Pons (tissue), 1 donor: ENCODE measurements at regions not wholly inside any gene's neighbourhood (a gene's known extent, or its start where the extent isn't known, plus 50 kb on each side); places are given as distances from the start of the nearest gene placed in this dataset.
"Not testable (repeated sequence)": the region's sequence is repeated elsewhere in the genome, so short reads cannot be mapped to it uniquely, and the experiment has no call there.

Experiments used
- DNase-seq: peaks from one replicate; pipeline ENCODE4 v3.0.0-alpha.2; 2016; ENCODE audit warnings: low spot score

- not testable (repeated sequence) for DNase-seq
These were observed 1148.0 kb upstream of the ACVR2A start for GRCh38 chr2:146696787-146697186.

GRCh38 chr2:146681991-146682390 lies 1162.8 kb upstream of the ACVR2A start:
- no peak for DNase-seq

- no peak for DNase-seq
These were observed 1166.3 kb upstream of the ACVR2A start for GRCh38 chr2:146678516-146678915.

- DNase-seq = no peak
These were observed 1167.5 kb upstream of the ACVR2A start for GRCh38 chr2:146677280-146677679.

- no peak for DNase-seq
These were observed 1175.1 kb upstream of the ACVR2A start for GRCh38 chr2:146669735-146670134.

- no peak for DNase-seq
These were observed 1178.5 kb upstream of the ACVR2A start for GRCh38 chr2:146666340-146666739.

GRCh38 chr2:146665800-146666199 lies 1179.0 kb upstream of the ACVR2A start:
- DNase-seq = no peak

GRCh38 chr2:146661473-146662096 lies 1183.2 kb upstream of the ACVR2A start:
- peak; percentile 35 for DNase-seq

GRCh38 chr2:146659976-146660375 lies 1184.9 kb upstream of the ACVR2A start:
- DNase-seq = no peak

- DNase-seq = no peak
These were observed 1192.5 kb upstream of the ACVR2A start for GRCh38 chr2:146652311-146652710.

GRCh38 chr2:146651361-146651760 lies 1193.5 kb upstream of the ACVR2A start:
- no peak for DNase-seq

- DNase-seq = no peak
These were observed 1202.8 kb upstream of the ACVR2A start for GRCh38 chr2:146642066-146642465.

GRCh38 chr2:146634230-146635097 lies 1210.4 kb upstream of the ACVR2A start:
- no peak for DNase-seq

GRCh38 chr2:146633159-146633558 lies 1211.7 kb upstream of the ACVR2A start:
- DNase-seq = no peak

- DNase-seq = no peak
These were observed 1212.1 kb upstream of the ACVR2A start for GRCh38 chr2:146632707-146633106.

- no peak for DNase-seq
These were observed 1220.2 kb upstream of the ACVR2A start for GRCh38 chr2:146624430-146625160.

- DNase-seq = no peak
These were observed 1221.1 kb upstream of the ACVR2A start for GRCh38 chr2:146623771-146624170.

- no peak for DNase-seq
These were observed 1223.2 kb upstream of the ACVR2A start for GRCh38 chr2:146621656-146622055.

- DNase-seq = no peak
These were observed 1229.1 kb upstream of the ACVR2A start for GRCh38 chr2:146615778-146616177.

GRCh38 chr2:146608490-146608889 lies 1236.3 kb upstream of the ACVR2A start:
- DNase-seq = no peak

GRCh38 chr2:146604521-146604920 lies 1240.3 kb upstream of the ACVR2A start:
- no peak for DNase-seq

GRCh38 chr2:146602856-146603255 lies 1242.0 kb upstream of the ACVR2A start:
- DNase-seq = no peak

GRCh38 chr2:146602383-146602782 lies 1242.4 kb upstream of the ACVR2A start:
- DNase-seq = no peak
